Breast epithelium (tissue), 4 donors: ENCODE measurements at regions not wholly inside any gene's neighbourhood (a gene's known extent, or its start where the extent isn't known, plus 50 kb on each side); places are given as distances from the start of the nearest gene placed in this dataset.

Source experiments
- DNase-seq, 2 donors: peaks; one replicate each; pipeline ENCODE4 v3.0.0-alpha.2; 2019; ENCODE audit warnings: low spot score in 2 of 2
- H3K27ac ChIP-seq, 2 donors: fragments of 200-600 bp; sonication (generic) in 1 of 2; one replicate each; pipeline ENCODE4 v1.5.1; 2016 to 2019; ENCODE audit warnings: mild to moderate bottlenecking in 1 of 2
- H3K27me3 ChIP-seq, 2 donors: fragments of 200-600 bp; sonication (generic) in 1 of 2; one replicate each; pipeline versions ENCODE4 v1.5.1 to v1.6.0; 2017 to 2019; ENCODE audit warnings: control low read depth in 1 of 2, mild to moderate bottlenecking in 1 of 2
- H3K36me3 ChIP-seq: fragments of 200-600 bp; one replicate; pipeline ENCODE4 v1.5.1; 2019
- H3K4me1 ChIP-seq, 2 donors: fragments of 200-600 bp; sonication (generic); one replicate each; pipeline ENCODE4 v1.5.1; 2016 to 2019; ENCODE audit warnings: control low read depth in 1 of 2
- H3K4me3 ChIP-seq, 3 donors: fragments of 200-600 bp; sonication (generic); 1 replicate in 2 of 3; 2 replicates in 1 of 3; pipeline ENCODE4 v1.5.1; 2016 to 2019; ENCODE audit warnings: mild to moderate bottlenecking in 3 of 3, moderate library complexity in 2 of 3
- H3K9me3 ChIP-seq, 2 donors: fragments of 200-600 bp; sonication (generic) in 1 of 2; one replicate each; pipeline ENCODE4 v1.5.1; 2016 to 2019; ENCODE audit warnings: control low read depth in 1 of 2
- CTCF ChIP-seq, 3 donors: fragments of 450-650 bp; IDR thresholded peaks; one replicate each; pipeline ENCODE4 v1.5.1; 2016 to 2017; ENCODE audit warnings: antibody characterized with exemption in 3 of 3, mild to moderate bottlenecking in 3 of 3, moderate library complexity in 3 of 3
- POLR2A ChIP-seq: fragments of 450-650 bp; IDR thresholded peaks from one replicate; pipeline ENCODE4 v1.6.1; 2016; ENCODE audit warnings: antibody characterized with exemption, mild to moderate bottlenecking, moderate library complexity
- POLR2AphosphoS5 ChIP-seq, 3 donors: sonication (generic); formaldehyde crosslinking; IDR thresholded peaks; one replicate each; pipeline ENCODE4 v1.6.1; 2017; ENCODE audit warnings: antibody characterized with exemption in 3 of 3
- intact Hi-C: fragments of 100-400 bp; cut with DNase I; formaldehyde crosslinking; loops from one replicate; pipeline ENCODE4 v1.15.1; 2023; ENCODE audit warnings: low total_unique reads

DNA sequence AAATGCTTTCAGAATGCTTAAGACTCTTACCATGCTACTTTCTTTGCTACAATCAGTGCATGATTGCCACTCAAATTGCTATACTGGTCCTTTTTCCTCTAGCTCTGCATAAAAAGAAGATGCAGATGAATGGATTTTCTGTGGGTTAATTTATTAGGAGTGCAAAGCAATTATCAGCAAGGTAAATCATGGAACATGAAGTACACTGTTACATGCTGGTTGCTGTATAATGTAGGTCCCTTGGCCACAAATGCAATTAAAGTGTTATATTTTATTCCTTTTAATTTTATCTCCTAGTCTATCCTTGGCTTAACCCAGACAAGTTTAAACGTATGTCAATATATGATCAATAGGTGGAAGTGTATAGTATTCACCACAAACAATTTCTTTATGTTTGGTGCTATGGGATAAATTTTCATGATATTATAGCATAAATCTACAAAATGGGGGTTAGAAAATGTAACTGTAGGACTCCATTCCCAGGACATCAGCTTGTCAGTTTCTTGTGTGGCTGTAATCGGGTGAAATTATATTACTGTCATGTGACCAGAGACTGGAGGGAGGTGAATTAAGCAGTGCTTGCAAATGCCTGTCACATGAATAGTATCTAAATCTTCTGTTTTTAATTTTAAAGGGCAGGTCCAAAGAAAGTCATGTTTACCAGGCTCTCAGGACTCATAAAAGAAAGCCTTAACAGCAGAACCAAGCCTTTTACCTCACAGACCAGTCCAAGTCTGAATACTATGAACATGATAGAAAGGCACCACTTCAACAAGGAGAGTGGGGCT, 176.9 kb upstream of the ID4 start:
- TF ChIP-seq POLR2AphosphoS5 (IDR thresholded peaks at IDR 0.05) (no peak), POLR2A (no peak), CTCF (IDR thresholded peaks at IDR 0.05) (no peak)

GRCh38 chr6:19662911-19663310, 174.3 kb upstream of the ID4 start:
- Histone ChIP-seq H3K9me3 (no peaks in the 10 kb centered on the region), H3K27me3 (no peaks in the 10 kb centered on the region), H3K4me3 (no peak overlapping the region), H3K4me1 (no peaks in the 10 kb centered on the region), H3K27ac (no peak overlapping the region), H3K36me3 (no peaks in the 10 kb centered on the region)
- DNase-seq: no peak
- TF ChIP-seq POLR2A (no peak), CTCF (IDR thresholded peaks at IDR 0.05) (no peak), POLR2AphosphoS5 (IDR thresholded peaks at IDR 0.05) (no peak)
- intact Hi-C loops: loop anchor here (1.0 kb wide), 1 partner anchor 11 kb away; no protein-coding TSS in a partner anchor

More for the DNA sequence above, 176.9 kb upstream of the ID4 start:
- DNase-seq: no peak
- H3K27me3 ChIP-seq: no peaks in the 10 kb centered on the region
- H3K27ac ChIP-seq: no peak overlapping the region
- intact Hi-C loops: no loop called here
- H3K4me3 ChIP-seq: no peak overlapping the region
- H3K36me3 ChIP-seq: no peaks in the 10 kb centered on the region
- H3K4me1 ChIP-seq: no peaks in the 10 kb centered on the region
- H3K9me3 ChIP-seq: no peaks in the 10 kb centered on the region

GRCh38 chr6:19663479-19663878, 173.7 kb upstream of the ID4 start:
- Histone ChIP-seq H3K27ac (no peak overlapping the region), H3K4me3 (no peak overlapping the region), H3K27me3 (no peaks in the 10 kb centered on the region), H3K4me1 (no peaks in the 10 kb centered on the region), H3K9me3 (no peaks in the 10 kb centered on the region), H3K36me3 (no peaks in the 10 kb centered on the region)
- intact Hi-C loops: loop anchor here (1.0 kb wide), 1 partner anchor 11 kb away; no protein-coding TSS in a partner anchor
- no peak for TF ChIP-seq POLR2AphosphoS5 (IDR thresholded peaks at IDR 0.05)
- no peak for TF ChIP-seq CTCF (IDR thresholded peaks at IDR 0.05)
- no peak for TF ChIP-seq POLR2A
- no peak for DNase-seq

DNA sequence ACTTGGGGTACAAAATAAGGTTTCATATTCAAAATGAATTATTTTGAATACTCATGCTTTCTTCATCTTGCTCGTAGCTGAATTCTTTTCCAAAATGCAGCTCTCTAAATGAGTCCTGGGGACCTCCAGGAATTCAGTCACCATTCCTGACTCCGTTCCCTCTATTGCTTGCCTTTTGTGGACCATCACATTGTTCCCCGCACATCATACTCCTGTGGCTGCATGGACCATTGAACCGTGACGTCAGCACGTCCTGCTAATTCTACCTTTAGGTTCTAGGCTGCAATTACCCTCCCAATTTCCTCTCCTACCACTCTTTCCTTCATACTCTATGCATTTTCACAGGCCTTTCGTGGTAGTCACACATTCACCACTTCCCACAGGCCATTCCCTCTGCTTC, 173.1 kb upstream of the ID4 start:
- no peak for TF ChIP-seq POLR2AphosphoS5 (IDR thresholded peaks at IDR 0.05)
- no peak for TF ChIP-seq CTCF (IDR thresholded peaks at IDR 0.05)
- no peak for TF ChIP-seq POLR2A
- Histone ChIP-seq H3K4me3 (no peak overlapping the region), H3K36me3 (no peaks in the 10 kb centered on the region), H3K27me3 (no peaks in the 10 kb centered on the region), H3K9me3 (no peaks in the 10 kb centered on the region), H3K4me1 (peaks cover 0 to 2% of the 10 kb centered on the region in 2 donors), H3K27ac (no peak overlapping the region)
- intact Hi-C loops: no loop called here
- DNase-seq: no peak

GRCh38 chr6:19664878-19665612, 172.1 kb upstream of the ID4 start:
- Histone ChIP-seq H3K27ac (no peak overlapping the region), H3K4me3 (no peak overlapping the region), H3K9me3 (no peaks in the 10 kb centered on the region), H3K27me3 (no peaks in the 10 kb centered on the region), H3K4me1 (peaks cover 0 to 8% of the 10 kb centered on the region in 2 donors), H3K36me3 (no peaks in the 10 kb centered on the region)
- no peak for DNase-seq
- intact Hi-C loops: no loop called here
- TF ChIP-seq CTCF (IDR thresholded peaks at IDR 0.05): no peak
- TF ChIP-seq POLR2AphosphoS5 (IDR thresholded peaks at IDR 0.05): no peak
- TF ChIP-seq POLR2A: no peak
